ENCODE measurements at regions not wholly inside any gene's neighbourhood (a gene's known extent, or its start where the extent isn't known, plus 50 kb on each side); places are given as distances from the start of the nearest gene placed in this dataset.

DNA sequence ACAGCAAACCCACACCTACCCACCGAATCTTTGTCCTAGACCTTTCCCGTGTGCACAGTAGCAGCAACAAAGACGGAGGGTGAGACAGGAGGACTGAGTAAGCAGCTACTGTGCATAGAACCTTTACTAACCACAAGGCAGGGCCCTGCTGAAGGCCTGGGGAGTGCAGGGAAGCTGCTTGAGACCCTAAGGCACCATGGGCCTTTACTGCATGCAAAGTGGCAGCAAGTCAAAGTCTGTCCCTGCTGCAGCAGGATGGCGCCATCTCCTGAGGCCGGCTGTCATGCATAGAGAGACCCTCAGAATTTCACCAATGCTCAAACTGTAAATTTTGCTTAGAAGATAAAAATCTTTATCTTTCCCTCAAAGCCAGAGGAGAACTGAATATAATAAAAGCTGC, 610.5 kb downstream of the ACTR3B start:
- TF ChIP-seq CTCF (IDR thresholded peaks at IDR 0.05 in 8 of 11, conservative IDR thresholded peaks at IDR 0.05 in 3 of 11): no peak
- TF ChIP-seq POLR2A (IDR thresholded peaks at IDR 0.05): no peak
- TF ChIP-seq POLR2AphosphoS5 (IDR thresholded peaks at IDR 0.05): no peak

Measured in spleen (tissue), 7 donors.